Activated naive CD4-positive, alpha-beta T cell treated with Interleukin-2 at 50 U/mL for 16 hours (primary cell): ENCODE measurements at regions not wholly inside any gene's neighbourhood (a gene's known extent, or its start where the extent isn't known, plus 50 kb on each side); places are given as distances from the start of the nearest gene placed in this dataset.
"Not testable (repeated sequence)": the region's sequence is repeated elsewhere in the genome, so short reads cannot be mapped to it uniquely, and the experiment has no call there.

Source experiments
- DNase-seq: peaks from one replicate; pipeline ENCODE4 v3.0.0-alpha.2; 2020

DNA sequence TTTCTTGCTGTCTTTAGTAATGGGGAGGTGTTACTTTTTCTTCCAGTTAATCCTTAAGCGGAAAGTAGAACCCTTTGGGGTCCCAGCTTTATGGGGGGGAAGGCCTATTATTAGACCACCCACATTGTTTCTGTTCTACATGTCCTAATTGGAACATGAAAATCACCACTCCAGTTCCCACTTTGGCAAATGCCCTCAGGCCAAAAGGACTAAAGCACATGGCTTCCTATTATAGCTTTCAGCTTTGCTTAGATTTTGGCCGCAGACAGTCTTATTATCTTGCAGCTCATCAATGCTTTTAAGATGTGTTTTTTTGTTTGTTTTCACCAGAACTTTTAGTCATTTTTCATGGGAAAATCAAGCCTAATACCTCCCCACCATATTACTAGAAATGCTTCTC lies 296.8 kb upstream of the ANKH start:
- DNase-seq, result no peak

DNA sequence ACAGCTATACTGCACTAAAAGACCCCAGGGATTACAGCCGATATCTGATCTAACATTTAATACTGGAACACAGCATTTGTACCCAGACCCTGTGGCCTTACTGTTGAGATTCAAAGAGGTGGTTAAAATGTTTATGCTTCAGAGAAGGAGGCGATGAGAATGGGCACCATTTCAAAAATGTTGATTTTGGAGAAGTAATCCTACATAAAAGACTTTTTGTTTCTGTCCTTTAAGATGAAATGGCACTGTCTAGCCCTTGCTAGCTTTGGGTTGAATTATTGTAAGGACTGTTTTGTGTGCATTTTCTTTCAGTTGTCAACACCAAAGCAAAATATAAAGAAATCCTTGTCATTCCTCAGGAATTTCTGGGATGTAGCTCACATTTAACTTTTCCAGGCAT lies 288.5 kb upstream of the ANKH start:
- DNase-seq, result no peak

DNA sequence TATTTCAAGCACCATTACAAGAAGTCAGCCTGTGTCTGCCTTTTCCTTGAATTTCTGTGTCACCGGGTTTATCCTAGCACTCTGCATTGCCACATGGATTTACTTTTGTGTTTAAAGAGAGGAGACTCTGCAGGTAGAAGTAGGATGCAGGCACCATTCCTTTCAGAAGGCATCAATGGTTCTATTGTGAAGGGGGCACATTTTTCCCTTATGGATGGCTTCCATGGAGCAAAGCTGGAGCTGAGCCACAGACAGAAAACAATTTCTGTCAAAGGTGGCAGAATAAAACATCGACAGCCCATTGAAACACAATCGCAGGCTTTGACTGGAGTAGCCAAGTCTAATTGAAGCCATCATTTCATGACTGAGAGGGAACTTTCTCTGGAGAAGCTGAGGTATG lies 288.0 kb upstream of the ANKH start:
- no peak for DNase-seq

DNA sequence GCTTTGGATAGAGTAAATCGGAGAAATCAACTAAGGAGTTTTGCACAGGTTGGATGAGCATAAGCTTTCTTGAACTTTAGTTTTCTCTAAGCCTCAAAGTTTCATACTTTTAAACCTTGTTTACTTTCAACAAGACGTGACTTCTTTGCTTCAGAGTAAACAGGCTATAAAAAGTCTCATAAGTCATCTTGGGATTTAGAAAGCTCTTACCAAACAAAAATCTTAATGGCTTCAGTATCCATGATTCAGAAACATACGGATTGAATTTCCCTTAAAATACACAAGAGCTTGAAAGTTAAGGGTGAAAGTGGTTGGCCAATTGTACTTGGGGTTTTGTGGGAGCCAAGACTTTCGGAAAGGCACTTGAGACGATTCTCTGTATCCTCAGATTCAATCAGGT lies 270.9 kb upstream of the ANKH start:
- no peak for DNase-seq

DNA sequence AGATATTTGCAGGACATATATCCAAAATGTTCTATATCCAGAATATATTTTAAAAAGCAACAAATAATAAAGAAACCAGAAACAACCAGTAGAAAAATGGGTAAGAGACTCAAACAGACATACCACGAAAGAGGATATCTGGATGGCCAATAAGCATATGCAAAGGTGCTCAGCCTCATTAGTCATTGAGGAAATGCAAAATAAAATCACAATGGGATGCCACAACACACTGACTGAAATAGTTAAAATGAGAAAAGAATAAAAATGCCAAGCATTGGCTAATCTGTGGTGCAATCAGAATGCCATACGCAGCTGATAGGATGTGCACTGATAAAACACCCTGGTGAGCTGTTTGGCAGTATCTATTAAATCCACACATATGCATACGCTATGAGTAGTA lies 265.8 kb upstream of the ANKH start:
- DNase-seq, result no peak

DNA sequence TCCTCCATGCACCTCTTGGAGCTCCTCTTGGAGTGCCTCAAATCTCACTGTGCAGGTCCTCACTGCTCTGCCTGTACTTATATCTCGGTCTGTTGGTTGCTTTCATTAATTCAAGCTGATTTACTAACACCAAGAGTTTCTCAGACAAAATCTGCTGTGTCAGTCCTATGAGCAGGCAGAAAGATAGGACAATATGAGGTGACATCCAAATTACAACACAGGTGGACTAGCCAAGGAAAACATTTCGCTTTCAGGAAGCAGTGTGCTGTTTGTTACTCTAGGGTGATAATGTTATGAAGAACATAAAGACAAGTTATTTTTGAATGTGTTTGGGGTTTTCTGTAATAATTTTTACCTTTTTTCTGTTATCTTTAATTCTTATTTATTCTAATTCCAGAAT lies 264.1 kb upstream of the ANKH start:
- no peak for DNase-seq

DNA sequence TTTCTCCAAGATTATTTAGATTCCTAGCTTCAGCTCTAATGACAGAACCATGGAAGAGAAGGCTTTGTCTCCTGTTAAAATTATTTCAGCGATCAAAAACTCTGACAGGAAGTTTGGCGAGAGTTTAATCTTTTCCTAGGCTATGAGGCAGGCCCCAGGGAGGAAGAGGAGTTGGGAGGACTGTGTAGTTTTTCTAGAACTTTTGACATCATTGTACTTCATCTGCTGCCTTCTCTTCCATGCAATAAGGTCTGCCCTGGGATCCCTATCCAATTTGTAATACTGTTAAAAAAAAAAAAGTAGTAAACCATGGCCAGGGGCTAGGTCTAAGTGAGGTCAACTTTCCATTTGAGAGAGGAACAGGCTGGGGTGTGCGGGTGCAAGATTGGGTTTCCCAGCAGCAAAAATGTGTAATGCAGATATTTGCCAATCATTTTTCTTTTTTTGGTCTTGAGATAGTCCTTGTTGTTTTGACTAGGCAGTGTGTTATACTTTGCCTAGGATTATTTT lies 261.9 kb upstream of the ANKH start:
- no peak for DNase-seq

DNA sequence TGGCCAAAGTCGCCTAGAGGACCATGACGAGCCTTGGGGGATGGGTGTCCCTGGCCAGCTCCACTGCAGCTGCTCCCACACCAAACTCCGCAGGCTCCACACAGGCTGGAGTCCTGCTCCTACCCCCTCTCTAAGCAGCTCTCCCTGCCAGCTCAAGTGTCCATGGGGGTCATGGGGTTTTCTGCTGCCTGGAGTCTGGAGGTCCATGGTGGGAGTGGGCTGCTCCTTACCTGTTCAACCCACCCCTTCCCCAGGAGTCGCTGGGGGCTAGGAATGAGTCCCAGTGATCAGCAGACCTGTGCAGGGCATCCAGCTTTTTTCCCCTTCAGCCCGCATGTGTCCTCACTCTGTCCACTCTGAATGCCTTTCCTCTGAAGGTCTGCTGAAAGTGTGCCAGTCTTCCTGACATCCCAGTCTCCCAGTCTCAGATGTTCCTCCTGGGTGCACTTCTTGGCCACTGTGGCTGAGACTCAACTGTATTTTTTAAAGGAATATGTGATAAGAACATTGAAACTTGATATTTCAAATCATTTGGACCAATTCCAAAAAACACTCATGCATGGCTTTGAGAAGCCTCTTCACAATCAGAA lies 261.3 kb upstream of the ANKH start:
- DNase-seq, result no peak

DNA sequence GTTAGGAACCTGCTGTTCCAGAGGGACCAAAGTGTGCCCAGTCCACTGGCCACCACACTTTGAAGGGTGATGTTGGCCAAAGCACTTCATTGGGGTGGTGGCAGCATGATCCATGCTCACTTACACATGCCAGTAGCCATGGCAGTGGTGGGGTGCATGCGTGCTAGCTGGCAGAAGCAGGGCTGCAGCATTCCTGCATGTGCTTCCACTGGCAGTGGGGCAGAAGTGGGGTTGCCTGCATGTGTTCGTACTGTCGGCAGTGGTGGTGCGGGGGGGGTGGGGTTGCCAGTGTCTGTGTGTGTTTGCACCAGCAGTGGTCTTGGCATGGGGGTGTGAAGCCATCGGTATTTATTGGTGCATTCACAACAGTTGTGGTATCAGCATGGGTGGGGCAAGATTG lies 260.3 kb upstream of the ANKH start:
- DNase-seq, result no peak

DNA sequence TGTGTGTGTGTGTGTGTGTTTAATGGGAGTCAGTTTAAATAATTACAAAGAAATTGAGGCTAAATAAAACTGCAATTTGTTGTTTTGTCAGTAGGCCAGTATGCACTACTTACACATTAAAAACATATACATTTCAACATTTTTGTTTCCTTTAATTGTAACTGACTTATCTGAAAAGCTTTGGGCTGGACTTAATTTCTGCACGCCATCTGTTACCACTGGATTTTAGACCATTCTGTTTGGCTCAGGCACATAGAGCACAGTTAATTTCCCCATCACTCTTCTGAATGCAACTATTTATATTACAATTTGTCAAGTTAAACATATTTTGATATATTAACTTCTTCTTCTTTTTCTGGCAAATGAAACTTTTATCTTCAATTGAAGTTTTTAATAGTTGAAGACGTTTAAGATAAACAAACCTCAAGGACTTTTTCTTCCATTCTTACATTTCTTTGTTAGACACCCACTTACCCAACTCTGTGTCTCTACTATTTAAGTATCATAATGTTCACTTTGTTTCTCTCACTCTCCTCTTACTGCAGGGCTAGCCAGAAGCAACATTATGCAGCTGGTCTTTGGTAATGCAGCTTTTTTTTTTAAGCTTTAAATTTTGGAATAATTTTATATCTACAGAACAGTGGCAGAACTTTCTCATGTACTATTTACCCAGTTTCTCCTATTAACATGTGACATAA lies 253.4 kb upstream of the ANKH start:
- no peak for DNase-seq

DNA sequence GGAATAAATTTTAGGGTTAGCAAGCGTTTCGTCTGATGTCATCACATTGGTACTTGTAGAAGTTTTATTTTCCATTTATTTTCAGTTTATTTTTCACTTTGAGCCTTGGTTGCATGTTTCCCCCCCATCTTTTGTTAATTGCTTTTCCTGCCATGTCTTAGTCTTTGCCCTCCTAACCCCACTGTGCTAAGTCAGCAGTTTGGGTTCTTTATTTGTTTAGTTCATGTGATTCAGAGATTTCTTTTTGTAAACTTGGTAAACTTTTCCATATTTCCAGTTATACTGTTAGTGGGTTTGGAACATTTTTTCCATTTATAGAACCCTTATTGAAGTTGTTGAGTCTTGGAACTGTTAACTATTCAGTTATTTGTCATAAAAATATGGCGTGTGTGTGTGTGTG lies 252.9 kb upstream of the ANKH start:
- DNase-seq, result no peak

DNA sequence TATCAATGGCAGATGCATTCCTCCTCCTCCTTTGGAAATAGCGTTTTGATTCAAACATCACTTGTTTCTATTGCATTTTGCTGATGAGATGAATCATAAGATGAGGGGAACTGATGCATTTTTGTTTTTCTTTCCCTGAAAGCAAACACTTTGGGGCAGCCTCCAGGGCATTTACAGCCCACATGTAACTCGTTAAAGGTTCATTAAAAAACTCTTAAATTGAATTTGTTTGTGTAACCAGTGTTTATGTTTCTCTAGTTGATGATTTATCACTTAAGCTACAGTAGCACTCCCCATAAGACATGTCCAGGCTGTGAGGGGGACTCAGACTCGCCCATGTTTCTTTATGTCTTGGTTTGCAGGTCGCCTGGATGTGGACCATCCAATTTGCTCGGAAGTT lies 246.1 kb upstream of the ANKH start:
- DNase-seq, result no peak

DNA sequence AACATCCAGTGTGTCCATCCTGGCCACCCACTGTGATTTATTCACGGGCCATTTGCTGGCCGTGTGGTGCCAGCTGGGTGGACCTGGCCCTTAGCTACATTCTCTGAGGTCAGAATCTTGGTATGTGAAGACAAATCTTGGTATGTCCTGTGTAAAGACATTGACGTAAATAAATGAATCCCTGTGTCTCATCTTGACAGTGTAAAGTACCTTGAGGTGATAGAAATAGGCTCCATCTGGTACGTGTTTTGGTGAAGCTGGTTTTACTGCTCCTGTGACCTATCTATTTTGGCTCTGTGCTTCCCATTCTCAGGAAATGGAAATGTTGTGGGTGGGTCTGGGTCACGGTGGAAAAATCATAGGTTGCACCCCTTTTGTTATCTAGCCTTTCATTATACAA lies 245.4 kb upstream of the ANKH start:
- no peak for DNase-seq

DNA sequence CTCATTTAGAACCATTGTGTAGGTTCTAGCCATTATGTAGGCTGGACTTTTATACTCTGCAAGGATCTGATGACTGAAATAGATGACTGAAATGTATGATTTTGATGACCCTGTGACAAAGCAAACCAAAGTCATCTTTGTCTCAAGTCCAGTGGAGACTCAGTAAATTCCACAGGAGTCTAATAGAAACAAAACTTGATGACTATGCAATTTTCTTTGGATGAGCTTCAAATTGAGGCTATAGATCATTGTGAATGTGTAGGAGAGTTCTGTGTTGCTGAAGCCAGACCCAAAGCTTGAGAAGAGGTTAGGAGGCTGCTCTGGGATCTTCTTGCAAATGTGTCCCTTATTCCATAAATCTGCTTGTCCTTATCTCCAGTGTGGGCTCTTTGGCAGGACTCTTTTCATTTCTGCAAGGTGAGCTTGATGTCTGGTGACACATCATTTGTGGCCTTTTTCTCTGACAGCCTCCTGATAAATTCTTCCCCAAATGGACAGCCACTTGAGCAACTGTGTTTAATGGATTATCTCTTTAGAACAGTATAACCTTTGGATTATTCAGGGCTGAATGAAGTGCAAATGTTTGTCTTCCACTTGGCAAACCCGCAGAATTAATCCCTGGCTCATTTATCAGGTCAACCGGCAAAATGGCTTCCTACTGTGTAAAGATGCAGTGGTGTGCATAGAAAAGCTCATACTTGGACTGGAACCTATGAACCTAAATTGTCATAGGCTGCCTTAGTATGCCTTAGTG lies 235.1 kb upstream of the ANKH start:
- DNase-seq, result no peak

DNA sequence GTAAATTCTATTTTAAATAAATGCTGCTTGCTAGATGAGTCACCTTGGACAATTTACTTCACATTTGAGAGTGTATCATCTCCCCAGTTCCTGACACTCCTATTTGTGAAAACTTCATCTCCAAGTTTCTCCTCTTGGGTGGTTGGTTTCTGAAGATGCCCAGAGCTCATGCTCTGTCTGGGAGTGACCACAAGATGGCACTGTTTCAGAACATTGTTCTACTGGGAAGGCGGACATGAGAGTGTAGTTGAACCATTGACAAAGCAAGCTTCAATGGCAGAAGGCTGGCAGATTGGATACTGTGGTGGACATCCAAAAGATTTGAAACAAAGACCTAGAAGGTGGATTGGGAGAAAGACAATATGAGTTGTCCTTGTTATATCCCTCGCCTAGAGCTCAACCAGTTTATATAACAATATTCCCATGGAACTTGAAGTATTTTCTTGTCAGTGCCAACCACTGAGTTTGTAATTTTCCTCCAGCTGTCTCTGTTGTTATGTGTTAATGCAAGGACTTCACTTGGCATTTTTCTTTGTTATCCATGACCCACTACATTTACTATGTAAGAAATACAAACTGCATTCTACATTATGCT lies 234.3 kb upstream of the ANKH start:
- peak; percentile 19 for DNase-seq

DNA sequence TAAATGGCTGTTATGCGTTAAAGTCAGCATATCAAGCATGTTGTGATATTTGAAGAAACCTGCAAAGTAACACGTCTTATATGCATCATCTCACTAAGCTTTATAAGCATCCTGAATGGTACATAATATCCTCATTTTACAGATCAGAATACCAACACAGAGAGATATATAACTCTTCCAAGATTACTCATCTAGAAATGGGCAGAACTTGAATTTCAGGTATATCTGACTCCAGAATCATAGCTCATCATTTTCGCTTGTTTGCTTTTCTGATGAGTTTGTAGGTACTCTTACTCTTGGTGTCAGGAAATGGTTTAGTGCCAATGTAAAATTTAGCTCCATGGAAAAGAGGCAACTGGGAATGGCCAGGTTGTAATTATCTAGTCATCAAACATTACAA lies 232.3 kb upstream of the ANKH start:
- no peak for DNase-seq

DNA sequence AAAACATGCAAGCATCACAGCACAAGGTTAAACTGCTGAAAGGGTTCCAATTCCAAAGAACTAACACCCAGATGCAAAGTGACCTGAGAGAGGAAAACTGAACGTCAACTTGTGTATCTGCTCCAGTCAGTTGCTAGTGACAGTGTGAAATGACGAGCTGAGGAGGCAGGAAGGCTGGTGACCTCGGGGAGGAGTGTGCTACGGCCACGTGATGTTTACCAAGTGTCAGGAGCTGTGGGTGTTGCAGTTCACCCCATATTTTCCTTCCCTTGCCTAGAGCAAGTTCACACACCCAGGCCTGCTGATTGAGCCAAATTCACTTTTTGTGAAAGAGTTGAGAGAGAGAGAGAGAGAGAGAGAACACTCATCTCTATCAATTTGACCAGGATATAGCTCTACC lies 231.6 kb upstream of the ANKH start:
- no peak for DNase-seq

DNA sequence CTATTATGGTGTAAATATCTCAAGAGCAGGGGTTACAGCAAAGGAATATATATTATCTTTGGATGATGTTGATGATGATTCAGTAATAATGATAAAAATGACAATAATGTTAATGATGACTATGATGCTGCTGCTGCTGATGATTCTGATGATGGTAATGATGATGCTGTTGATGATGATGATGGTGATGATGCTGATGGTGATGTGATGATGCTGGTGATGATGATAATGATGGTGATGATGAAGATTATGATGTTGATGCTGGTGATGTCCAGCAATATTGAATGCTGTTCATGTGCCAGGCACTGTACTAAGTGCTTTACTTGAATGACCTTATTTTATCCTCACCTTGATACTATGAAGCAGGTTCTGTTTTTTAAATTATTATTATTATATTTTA lies 226.0 kb upstream of the ANKH start:
- no peak for DNase-seq

DNA sequence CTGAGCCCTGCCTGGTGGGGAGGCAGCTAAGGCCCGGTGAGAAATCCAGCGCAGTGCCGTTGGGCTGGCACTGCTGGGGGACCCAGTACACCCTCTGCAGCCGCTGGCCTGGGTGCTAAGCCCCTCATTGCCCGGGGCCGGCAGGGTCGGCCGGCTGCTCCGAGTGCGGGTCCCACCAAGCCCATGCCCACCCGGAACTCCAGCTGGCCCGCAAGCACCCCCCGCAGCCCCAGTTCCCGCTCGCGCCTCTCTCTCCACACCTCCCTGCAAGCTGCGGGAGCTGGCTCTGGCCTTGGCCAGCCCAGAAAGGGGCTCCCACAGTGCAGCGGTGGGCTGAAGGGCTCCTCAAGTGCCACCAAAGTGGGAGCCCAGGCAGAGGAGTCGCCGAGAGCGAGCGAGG lies 225.1 kb upstream of the ANKH start:
- not testable (repeated sequence) for DNase-seq

DNA sequence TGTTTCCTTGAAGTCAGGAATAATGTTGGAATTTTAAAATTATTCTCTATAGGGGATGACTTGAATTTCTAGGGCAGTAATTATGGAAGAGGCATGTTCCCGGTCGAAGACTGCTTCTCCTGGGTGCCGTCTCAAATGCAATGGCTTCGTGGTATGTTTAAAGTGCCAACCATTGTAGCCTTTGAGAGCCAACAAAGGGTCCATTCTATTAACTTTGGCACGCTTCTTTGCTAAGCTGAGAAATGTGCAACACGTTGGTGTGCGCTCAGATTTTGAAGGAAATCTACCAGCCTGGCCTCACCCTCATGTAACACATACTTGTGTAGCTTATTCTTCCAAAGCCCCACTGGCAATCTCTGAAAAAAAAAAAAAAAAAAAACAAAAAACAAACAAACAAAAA lies 221.2 kb upstream of the ANKH start:
- DNase-seq, result no peak

DNA sequence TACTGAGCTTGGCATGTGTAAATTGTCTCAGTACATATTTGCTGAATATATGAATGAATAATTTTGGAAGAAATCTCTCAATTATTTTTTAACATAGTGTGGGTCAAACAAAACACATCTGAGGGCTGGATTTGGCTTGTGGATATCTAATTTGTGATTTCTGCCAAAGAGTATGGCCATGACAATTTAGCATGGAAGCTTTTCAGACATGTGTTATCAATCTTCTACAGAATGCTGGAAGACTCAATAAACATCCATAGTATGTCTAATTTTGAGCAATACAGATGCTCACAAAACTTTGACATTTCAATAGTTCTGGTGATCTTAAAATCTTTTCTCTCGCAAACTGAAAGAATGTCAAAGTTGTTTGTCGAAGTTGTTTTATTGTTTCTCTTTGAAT lies 214.1 kb upstream of the ANKH start:
- DNase-seq, result no peak

DNA sequence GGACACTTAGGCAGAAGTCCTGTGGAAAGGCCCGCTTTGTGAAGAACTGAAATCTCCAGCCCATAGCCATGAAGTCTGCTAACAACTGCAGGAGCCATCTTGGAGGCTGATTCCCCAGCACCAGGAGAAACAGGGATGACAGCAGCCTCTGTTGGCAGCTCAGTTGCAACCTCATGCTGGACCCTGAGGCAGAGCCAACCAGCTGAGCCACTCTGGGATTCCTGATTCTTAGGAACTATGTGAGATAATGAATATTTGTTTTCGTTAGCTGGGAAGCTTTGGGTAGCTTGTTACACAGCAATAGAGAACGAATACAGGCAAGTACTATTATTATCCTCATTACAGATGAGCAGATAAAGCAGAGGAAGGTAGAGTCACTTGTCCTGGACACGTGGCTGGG lies 210.5 kb upstream of the ANKH start:
- no peak for DNase-seq

DNA sequence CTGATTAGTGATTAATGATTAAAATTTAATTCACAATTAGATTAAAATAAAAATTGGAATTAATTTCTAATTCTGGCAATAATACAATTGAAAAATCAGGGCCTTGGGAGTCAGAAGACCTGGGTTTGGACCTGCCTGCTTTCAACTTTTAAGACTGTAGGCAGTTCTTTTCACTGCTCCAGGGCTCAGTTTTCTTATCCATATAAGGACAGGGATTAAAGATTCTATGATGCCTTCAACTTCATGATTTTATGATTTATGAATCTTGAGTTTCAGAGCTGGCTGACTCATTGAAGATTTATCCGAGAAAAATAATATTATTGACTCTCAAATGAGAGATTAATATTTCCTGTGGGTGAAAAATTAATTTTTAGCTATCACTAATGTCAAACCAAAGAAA lies 208.6 kb upstream of the ANKH start:
- no peak for DNase-seq

DNA sequence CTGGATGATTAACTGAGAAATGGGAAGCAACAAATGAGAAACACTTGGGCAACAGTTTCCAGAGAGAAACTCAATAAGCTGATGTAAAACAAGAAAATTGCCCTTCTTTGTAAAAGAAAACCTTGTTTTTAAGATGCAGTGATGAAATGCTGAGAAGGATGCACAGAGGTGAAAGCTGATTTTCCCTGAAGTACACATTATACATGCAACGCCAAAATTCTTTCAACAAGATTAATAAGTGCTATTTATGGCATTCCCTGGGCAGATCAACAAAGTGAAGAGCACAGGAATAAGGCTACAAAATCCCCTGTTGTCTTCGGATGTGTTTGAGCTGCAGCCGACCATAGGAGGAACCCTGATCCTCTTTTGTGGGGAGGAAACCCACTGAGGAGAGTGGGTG lies 208.0 kb upstream of the ANKH start:
- no peak for DNase-seq
